HL-60 (cell line): ENCODE measurements at regions not wholly inside any gene's neighbourhood (a gene's known extent, or its start where the extent isn't known, plus 50 kb on each side); places are given as distances from the start of the nearest gene placed in this dataset.

Experiments used
- CTCF ChIP-seq: IDR thresholded peaks from one replicate; pipeline ENCODE4 v1.5.1; 2011; ENCODE audit warnings: low read length, control low read depth, inconsistent platforms; ENCODE audit not compliant: insufficient read depth
- GABPA ChIP-seq: IDR thresholded peaks from 2 replicates; pipeline ENCODE4 v1.6.1; 2012; ENCODE audit warnings: low read depth
- POLR2AphosphoS5 ChIP-seq: IDR thresholded peaks from 2 replicates; pipeline ENCODE4 v1.6.1; 2012; ENCODE audit warnings: low read depth
- REST ChIP-seq: IDR thresholded peaks from 2 replicates; pipeline ENCODE4 v1.6.1; 2012; ENCODE audit warnings: low read depth; ENCODE audit not compliant: insufficient replicate concordance
- SPI1 ChIP-seq: IDR thresholded peaks from 2 replicates; pipeline ENCODE4 v1.6.1; 2012; ENCODE audit warnings: low read depth, mild to moderate bottlenecking, borderline replicate concordance

- TF ChIP-seq CTCF (no peak), POLR2AphosphoS5 (no peak), REST (no peak), GABPA (no peak), SPI1 (no peak)
These were observed 68.4 kb upstream of the DUSP5 start for GRCh38 chr10:110429301-110429700.
